Stimulated activated naive B cell treated with anti-CD40 and anti-IgM and Interleukin-4, amounts not matched to agents 10 μg/mL and 1 μg/mL and 100 μg/mL, for 72 hours (primary cell): ENCODE measurements at regions not wholly inside any gene's neighbourhood (a gene's known extent, or its start where the extent isn't known, plus 50 kb on each side); places are given as distances from the start of the nearest gene placed in this dataset.
"Not testable (repeated sequence)": the region's sequence is repeated elsewhere in the genome, so short reads cannot be mapped to it uniquely, and the experiment has no call there.

Source experiments
- ATAC-seq, 2 donors: fragments of 150-1000 bp; cut with Tn5 transposase; replicated peaks; 2 replicates each; pipeline ENCODE4 v1.10.0; 2021; ENCODE audit warnings: moderate library complexity in 1 of 2
- DNase-seq: peaks from one replicate; pipeline ENCODE4 v3.0.0; 2021
- H3K27ac Mint-ChIP-seq: one replicate; pipeline ENCODE4 v1.8.0; 2022; ENCODE audit warnings: mild to moderate bottlenecking, mixed read lengths
- H3K27me3 Mint-ChIP-seq, 2 donors: one replicate each; pipeline ENCODE4 v1.8.0; 2022; ENCODE audit warnings: mixed read lengths in 2 of 2
- H3K36me3 Mint-ChIP-seq, 2 donors: one replicate each; pipeline ENCODE4 v1.8.0; 2022; ENCODE audit warnings: mixed read lengths in 2 of 2, mild to moderate bottlenecking in 1 of 2
- H3K4me1 Mint-ChIP-seq, 2 donors: one replicate each; pipeline ENCODE4 v1.8.0; 2022; ENCODE audit warnings: mixed read lengths in 2 of 2, mild to moderate bottlenecking in 1 of 2
- H3K4me3 Mint-ChIP-seq, 2 donors: one replicate each; pipeline ENCODE4 v1.8.0; 2022; ENCODE audit warnings: mild to moderate bottlenecking in 2 of 2, mixed read lengths in 2 of 2, moderate library complexity in 1 of 2
- H3K9me3 Mint-ChIP-seq, 2 donors: one replicate each; pipeline ENCODE4 v1.8.0; 2022; ENCODE audit warnings: mixed read lengths in 2 of 2, mild to moderate bottlenecking in 1 of 2

- Mint-ChIP-seq H3K9me3 (peaks cover 0 to 2% of the 10 kb centered on the region in 2 donors), H3K4me3 (no peak overlapping the region), H3K36me3 (no peaks in the 10 kb centered on the region), H3K4me1 (no peaks in the 10 kb centered on the region), H3K27ac (no peak overlapping the region), H3K27me3 (no peaks in the 10 kb centered on the region)
- ATAC-seq: no peak
- no peak for DNase-seq
Observed at GRCh38 chr13:54004026-54004699, 975.5 kb downstream of the OLFM4 start.

GRCh38 chr13:54016542-54016941 is 987.9 kb downstream of the OLFM4 start:
- Mint-ChIP-seq H3K27ac (no peak overlapping the region), H3K4me1 (no peaks in the 10 kb centered on the region), H3K9me3 (peaks cover 4 to 7% of the 10 kb centered on the region in 2 donors), H3K4me3 (no peak overlapping the region), H3K27me3 (no peaks in the 10 kb centered on the region), H3K36me3 (no peaks in the 10 kb centered on the region)
- DNase-seq: no peak
- no peak for ATAC-seq

GRCh38 chr13:54018485-54018884 is 989.9 kb downstream of the OLFM4 start:
- Mint-ChIP-seq H3K27me3 (no peaks in the 10 kb centered on the region), H3K4me1 (no peaks in the 10 kb centered on the region), H3K27ac (no peak overlapping the region), H3K9me3 (peaks cover 6 to 7% of the 10 kb centered on the region in 2 donors), H3K36me3 (no peaks in the 10 kb centered on the region), H3K4me3 (no peak overlapping the region)
- ATAC-seq (no peak), DNase-seq (no peak)

GRCh38 chr13:54029226-54029625 is 1000.6 kb downstream of the OLFM4 start:
- ATAC-seq: peak; percentile 98 to 99
- Mint-ChIP-seq H3K36me3 (no peaks in the 10 kb centered on the region), H3K4me1 (peaks cover 0 to 4% of the 10 kb centered on the region in 2 donors), H3K4me3 (no peak overlapping the region), H3K27ac (no peak overlapping the region), H3K27me3 (no peaks in the 10 kb centered on the region), H3K9me3 (peaks cover 0 to 8% of the 10 kb centered on the region in 2 donors)
- peak; percentile 2 for DNase-seq

GRCh38 chr13:54029720-54030119 is 1001.1 kb downstream of the OLFM4 start:
- ATAC-seq (no peak), DNase-seq (no peak)
- Mint-ChIP-seq H3K4me3 (no peak overlapping the region), H3K4me1 (peaks cover 0 to 4% of the 10 kb centered on the region in 2 donors), H3K27me3 (no peaks in the 10 kb centered on the region), H3K36me3 (no peaks in the 10 kb centered on the region), H3K9me3 (peaks cover 0 to 5% of the 10 kb centered on the region in 2 donors), H3K27ac (no peak overlapping the region)

GRCh38 chr13:54033323-54033861 is 1004.8 kb downstream of the OLFM4 start:
- peaks cover 0 to 4% of the 10 kb centered on the region in 2 donors for H3K4me1 Mint-ChIP-seq
- peaks cover 0 to 2% of the 10 kb centered on the region in 2 donors for H3K9me3 Mint-ChIP-seq
- no peaks in the 10 kb centered on the region for H3K27me3 Mint-ChIP-seq
- no peaks in the 10 kb centered on the region for H3K36me3 Mint-ChIP-seq
- H3K27ac Mint-ChIP-seq: no peak overlapping the region
- no peak for DNase-seq
- no peak overlapping the region for H3K4me3 Mint-ChIP-seq
- no peak for ATAC-seq

- no peak overlapping the region for H3K27ac Mint-ChIP-seq
Observed at GRCh38 chr13:54034047-54034446, 1005.4 kb downstream of the OLFM4 start.

GRCh38 chr13:54057416-54057815 is 1028.8 kb downstream of the OLFM4 start:
- not testable (repeated sequence) for H3K4me1 Mint-ChIP-seq, H3K27me3 Mint-ChIP-seq, H3K4me3 Mint-ChIP-seq, H3K9me3 Mint-ChIP-seq, H3K27ac Mint-ChIP-seq, H3K36me3 Mint-ChIP-seq, ATAC-seq, DNase-seq

More at GRCh38 chr13:54034047-54034446, 1005.4 kb downstream of the OLFM4 start:
- ATAC-seq (no peak), DNase-seq (no peak)
- H3K36me3 Mint-ChIP-seq: no peaks in the 10 kb centered on the region
- peaks cover 4 to 5% of the 10 kb centered on the region in 2 donors for H3K9me3 Mint-ChIP-seq
- no peak overlapping the region for H3K4me3 Mint-ChIP-seq
- no peaks in the 10 kb centered on the region for H3K27me3 Mint-ChIP-seq
- H3K4me1 Mint-ChIP-seq: peaks cover 0 to under 1% of the 10 kb centered on the region in 2 donors

GRCh38 chr13:54069958-54070357 is 1041.3 kb downstream of the OLFM4 start:
- H3K9me3 Mint-ChIP-seq: peaks cover 15 to 18% of the 10 kb centered on the region in 2 donors
- not testable (repeated sequence) for ATAC-seq, H3K27me3 Mint-ChIP-seq, DNase-seq, H3K27ac Mint-ChIP-seq, H3K4me3 Mint-ChIP-seq, H3K36me3 Mint-ChIP-seq, H3K4me1 Mint-ChIP-seq

GRCh38 chr13:54077569-54077968 is 1049.0 kb downstream of the OLFM4 start:
- H3K27ac Mint-ChIP-seq: no peak overlapping the region
- ATAC-seq (no peak), DNase-seq (no peak)
- H3K4me1 Mint-ChIP-seq: no peaks in the 10 kb centered on the region
- H3K36me3 Mint-ChIP-seq: no peaks in the 10 kb centered on the region
- H3K4me3 Mint-ChIP-seq: no peak overlapping the region
- H3K9me3 Mint-ChIP-seq: peaks cover 0 to 7% of the 10 kb centered on the region in 2 donors
- H3K27me3 Mint-ChIP-seq: no peaks in the 10 kb centered on the region

- H3K4me1 Mint-ChIP-seq: no peaks in the 10 kb centered on the region
- no peak overlapping the region for H3K4me3 Mint-ChIP-seq
- ATAC-seq: no peak
- no peak overlapping the region for H3K27ac Mint-ChIP-seq
- DNase-seq: no peak
- H3K9me3 Mint-ChIP-seq: peaks cover 0 to 7% of the 10 kb centered on the region in 2 donors
- H3K27me3 Mint-ChIP-seq: no peaks in the 10 kb centered on the region
- H3K36me3 Mint-ChIP-seq: no peaks in the 10 kb centered on the region
Observed at GRCh38 chr13:54078271-54078870, 1049.8 kb downstream of the OLFM4 start.

GRCh38 chr13:54082309-54082708 is 1053.7 kb downstream of the OLFM4 start:
- not testable (repeated sequence) for ATAC-seq, H3K27me3 Mint-ChIP-seq, H3K36me3 Mint-ChIP-seq, H3K4me1 Mint-ChIP-seq, H3K4me3 Mint-ChIP-seq, H3K9me3 Mint-ChIP-seq, DNase-seq, H3K27ac Mint-ChIP-seq

- no peak for DNase-seq
- Mint-ChIP-seq H3K4me1 (no peaks in the 10 kb centered on the region), H3K9me3 (peaks cover 0 to 14% of the 10 kb centered on the region in 2 donors), H3K36me3 (no peaks in the 10 kb centered on the region), H3K27ac (no peak overlapping the region), H3K4me3 (no peak overlapping the region), H3K27me3 (no peaks in the 10 kb centered on the region)
- no peak for ATAC-seq
Observed at GRCh38 chr13:54091884-54092283, 1063.3 kb downstream of the OLFM4 start.

GRCh38 chr13:54092686-54093085 is 1064.1 kb downstream of the OLFM4 start:
- peaks cover 0 to 14% of the 10 kb centered on the region in 2 donors for H3K9me3 Mint-ChIP-seq
- H3K36me3 Mint-ChIP-seq: no peaks in the 10 kb centered on the region
- no peaks in the 10 kb centered on the region for H3K27me3 Mint-ChIP-seq
- H3K27ac Mint-ChIP-seq: no peak overlapping the region
- no peak for ATAC-seq
- DNase-seq: no peak
- H3K4me3 Mint-ChIP-seq: no peak overlapping the region
- H3K4me1 Mint-ChIP-seq: no peaks in the 10 kb centered on the region

- H3K36me3 Mint-ChIP-seq: no peaks in the 10 kb centered on the region
- H3K4me3 Mint-ChIP-seq: no peak overlapping the region
- no peaks in the 10 kb centered on the region for H3K27me3 Mint-ChIP-seq
- ATAC-seq (no peak), DNase-seq (no peak)
- peaks cover 6 to 8% of the 10 kb centered on the region in 2 donors for H3K9me3 Mint-ChIP-seq
- no peaks in the 10 kb centered on the region for H3K4me1 Mint-ChIP-seq
- H3K27ac Mint-ChIP-seq: no peak overlapping the region
Observed at GRCh38 chr13:54110597-54110996, 1082.0 kb downstream of the OLFM4 start.
